Endothelial cell of umbilical vein (primary cell): ENCODE measurements at regions not wholly inside any gene's neighbourhood (a gene's known extent, or its start where the extent isn't known, plus 50 kb on each side); places are given as distances from the start of the nearest gene placed in this dataset.
A peak's percentile ranks its signal among the peaks of the same experiment; 100 is the strongest.

ENCODE experiments used
- BruUV-seq: library from RNA; stranded (reverse); fragments of 400-500 nt; replicated peaks from 2 replicates; lab custom pipeline; 2021; lab: Mats Ljungman, UMichigan
- CTCF ChIA-PET: fragments of 300-600, 350-600 bp; sonication (Branson Sonifier 250); formaldehyde crosslinking; loops from one replicate; lab custom pipeline; 2021; ENCODE audit warnings: antibody characterized with exemption, inconsistent platforms; lab: Charles Lee
- POLR2A ChIA-PET: fragments of 300-600, 350-600 bp; sonication (Branson Sonifier 250); formaldehyde crosslinking; loops from one replicate; lab custom pipeline; 2021; ENCODE audit warnings: antibody characterized with exemption, inconsistent platforms; lab: Charles Lee
- DNase-seq: peaks from one replicate; pipeline ENCODE4 v3.0.0-alpha.2; 2011; ENCODE audit warnings: low read depth, low spot score
- FAIRE-seq: peaks from 2 replicates; lab custom pipeline; 2011; peaks lifted over from hg19 to GRCh38; lab: Jason Lieb, UNC
- H2AFZ ChIP-seq: 2 replicates; pipeline ENCODE4 v1.6.0; 2012; ENCODE audit warnings: low read depth, low read length, control low read depth, inconsistent platforms
- H3K27ac ChIP-seq: 2 replicates; pipeline ENCODE4 v1.5.1; 2011; ENCODE audit warnings: low read depth, mild to moderate bottlenecking, control low read depth, low read length, moderate library complexity; ENCODE audit not compliant: insufficient read depth
- H3K27me3 ChIP-seq, 2 experiments: 2 replicates each; pipeline versions ENCODE4 v1.6.0 to v1.6.1; 2011; ENCODE audit warnings: low read length in 2 of 2, mixed read lengths in 1 of 2; ENCODE audit not compliant: control insufficient read depth in 2 of 2, insufficient read depth in 2 of 2
- H3K36me3 ChIP-seq, 2 experiments: 2 replicates in 1 of 2; 3 replicates in 1 of 2; pipeline ENCODE4 v1.5.1; 2011; ENCODE audit warnings: low read length in 2 of 2, mild to moderate bottlenecking in 1 of 2, moderate library complexity in 1 of 2; ENCODE audit not compliant: control insufficient read depth in 2 of 2, insufficient read depth in 2 of 2; ENCODE audit errors: extremely low read depth in 1 of 2
- H3K4me1 ChIP-seq: 3 replicates; pipeline ENCODE4 v1.5.1; 2011; ENCODE audit warnings: mild to moderate bottlenecking, low read length; ENCODE audit not compliant: control insufficient read depth, insufficient read depth; ENCODE audit errors: extremely low read depth
- H3K4me2 ChIP-seq: 2 replicates; pipeline ENCODE4 v1.6.1; 2011; ENCODE audit warnings: low read length, control low read depth, mixed read lengths; ENCODE audit not compliant: insufficient read depth
- H3K4me3 ChIP-seq, 3 experiments: fragments of 200-600 bp in 1 of 3; sonication (generic), shearing (Covaris generic) in 1 of 3; replicated peaks in 1 of 3; 2 replicates each; pipeline ENCODE4 v1.5.1; 2011 to 2016; ENCODE audit warnings: control low read depth in 3 of 3, low read length in 3 of 3, mild to moderate bottlenecking in 2 of 3, inconsistent platforms in 1 of 3, low read depth in 1 of 3, moderate library complexity in 1 of 3; ENCODE audit not compliant: insufficient read depth in 1 of 3
- H3K79me2 ChIP-seq: 2 replicates; pipeline ENCODE4 v1.6.0; 2012; ENCODE audit warnings: low read length, inconsistent platforms; ENCODE audit not compliant: control insufficient read depth, insufficient read depth
- H3K9ac ChIP-seq: replicated peaks from 2 replicates; pipeline ENCODE3; 2011; ENCODE audit warnings: low read length, control low read depth; ENCODE audit not compliant: insufficient read depth; ENCODE audit errors: extremely low read depth
- H3K9me1 ChIP-seq: replicated peaks from 3 replicates; pipeline ENCODE4 v1.6.0; 2011; ENCODE audit warnings: mild to moderate bottlenecking, low read length; ENCODE audit not compliant: control insufficient read depth, insufficient read depth; ENCODE audit errors: extremely low read depth
- H3K9me3 ChIP-seq: replicated peaks from 2 replicates; pipeline ENCODE4 v1.5.1; 2012; ENCODE audit warnings: low read length, inconsistent platforms; ENCODE audit not compliant: control insufficient read depth, insufficient read depth
- H4K20me1 ChIP-seq: replicated peaks from 2 replicates; pipeline ENCODE3; 2011; ENCODE audit warnings: mild to moderate bottlenecking, low read length; ENCODE audit not compliant: control insufficient read depth, insufficient read depth; ENCODE audit errors: extremely low read depth
- CTCF ChIP-seq, 2 donors: IDR thresholded peaks; 1 replicate in 1 of 2; 2 replicates in 1 of 2; pipeline ENCODE4 v1.5.1; 2011; ENCODE audit warnings: low read length in 2 of 2, mild to moderate bottlenecking in 2 of 2, moderate library complexity in 2 of 2, control low read depth in 1 of 2, inconsistent platforms in 1 of 2, low read depth in 1 of 2; ENCODE audit not compliant: insufficient read depth in 1 of 2; ENCODE audit errors: extremely low read depth in 1 of 2
- FOS ChIP-seq: IDR thresholded peaks from 2 replicates; pipeline ENCODE4 v1.6.1; 2011; ENCODE audit warnings: mild to moderate bottlenecking, low read length, moderate library complexity, borderline replicate concordance; ENCODE audit not compliant: insufficient read depth
- GATA2 ChIP-seq: IDR thresholded peaks from 2 replicates; pipeline ENCODE4 v1.7.0; 2011; ENCODE audit warnings: low read depth, mild to moderate bottlenecking, moderate library complexity, mixed read lengths, low read length; ENCODE audit not compliant: insufficient read length, insufficient read depth
- JUN ChIP-seq: IDR thresholded peaks from 2 replicates; pipeline ENCODE4 v1.6.1; 2011; ENCODE audit warnings: borderline replicate concordance, low read depth; ENCODE audit not compliant: insufficient read length, insufficient read depth
- MAX ChIP-seq: IDR thresholded peaks from 2 replicates; pipeline ENCODE4 v1.6.1; 2011; ENCODE audit not compliant: insufficient read depth, insufficient read length
- MYC ChIP-seq: IDR thresholded peaks from one replicate; pipeline ENCODE4 v1.6.1; 2011; ENCODE audit warnings: mild to moderate bottlenecking, low read depth, low read length
- POLR2A ChIP-seq: IDR thresholded peaks from 2 replicates; pipeline ENCODE4 v1.6.1; 2012; ENCODE audit warnings: low read depth, mild to moderate bottlenecking, control low read depth, low read length
- POLR2AphosphoS5 ChIP-seq: IDR thresholded peaks from 2 replicates; pipeline ENCODE4 v1.6.1; 2012; ENCODE audit warnings: low read depth, mild to moderate bottlenecking, control low read depth, low read length, moderate library complexity; ENCODE audit not compliant: insufficient read depth
- dilution Hi-C: fragments of 300-500 bp; cut with MboI; formaldehyde crosslinking; loops from one replicate; pipeline ENCODE4 v1.15.0; 2019; ENCODE audit warnings: low sequenced_read_pairs; ENCODE audit not compliant: extremely low pct_ligation_motif_present
- intact Hi-C: fragments of 100-400 bp; cut with micrococcal nuclease; formaldehyde crosslinking; loops from one replicate; pipeline ENCODE4 v1.10.0; 2022

DNA sequence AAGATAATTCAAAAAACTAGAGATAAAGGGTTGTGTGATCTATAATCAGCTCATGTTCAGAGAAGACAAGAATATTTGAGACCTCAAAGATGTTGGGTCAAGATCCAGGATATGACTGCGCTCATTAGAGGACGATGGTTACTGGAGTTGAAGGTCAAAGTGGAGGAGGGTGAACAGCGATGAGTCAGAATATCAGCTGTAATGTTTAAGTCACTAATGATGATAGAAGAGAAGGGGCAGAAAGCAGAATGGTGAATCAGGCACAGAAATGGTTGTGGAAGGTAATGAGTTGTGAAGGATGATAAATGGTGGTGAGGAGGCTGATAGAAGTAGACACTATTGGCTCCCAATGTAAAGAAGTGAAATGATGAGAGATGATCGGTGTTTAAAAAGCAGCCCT, 540.3 kb downstream of the INHBA start:
- H3K4me1 ChIP-seq = no peaks in the 10 kb centered on the region
- no peaks in the 10 kb centered on the region for H3K9me3 ChIP-seq
- no peak for DNase-seq
- no TSS peak for BruUV-seq
- H3K79me2 ChIP-seq = no peaks in the 10 kb centered on the region
- CTCF ChIA-PET = no interaction called here
- H3K4me3 ChIP-seq = no peak overlapping the region
- TF ChIP-seq CTCF (IDR thresholded peaks at IDR 0.05; ENCODE audit: extremely low read depth in 1 of 2, insufficient read depth in 1 of 2, low read depth in 1 of 2, low read length in 2 of 2) = no peak
- TF ChIP-seq JUN = no peak
- peak; percentile 45 for TF ChIP-seq FOS
- dilution Hi-C loops (no loop called here), intact Hi-C loops (no loop called here)
- no peak overlapping the region for H3K27ac ChIP-seq
- no peaks in the 10 kb centered on the region for H4K20me1 ChIP-seq
- H3K4me2 ChIP-seq = no peak overlapping the region
- H2AFZ ChIP-seq = no peak overlapping the region
- H3K36me3 ChIP-seq = no peaks in the 10 kb centered on the region
- H3K9me1 ChIP-seq = no peaks in the 10 kb centered on the region
- no peak overlapping the region for H3K9ac ChIP-seq
- POLR2A ChIA-PET = no interaction called here
- H3K27me3 ChIP-seq = no peaks in the 10 kb centered on the region
- FAIRE-seq = no peak

GRCh38 chr7:41161041-41161587, 541.8 kb downstream of the INHBA start:
- no peaks in the 10 kb centered on the region for H3K27me3 ChIP-seq
- no peak overlapping the region for H3K9ac ChIP-seq
- H3K4me1 ChIP-seq = no peaks in the 10 kb centered on the region
- H3K36me3 ChIP-seq = no peaks in the 10 kb centered on the region
- no peaks in the 10 kb centered on the region for H4K20me1 ChIP-seq
- dilution Hi-C loops = no loop called here
- FAIRE-seq = no peak
- no peak overlapping the region for H3K4me3 ChIP-seq
- H3K9me3 ChIP-seq = no peaks in the 10 kb centered on the region
- H2AFZ ChIP-seq = no peak overlapping the region
- TF ChIP-seq MYC (no peak), POLR2A (no peak), FOS (no peak), POLR2AphosphoS5 (no peak), GATA2 (no peak), MAX (no peak), JUN (no peak)
- ChIA-PET CTCF (no interaction called here), POLR2A (no interaction called here)
- no peaks in the 10 kb centered on the region for H3K79me2 ChIP-seq
- no peaks in the 10 kb centered on the region for H3K9me1 ChIP-seq
- intact Hi-C loops = no loop called here
- no peak for DNase-seq
- H3K27ac ChIP-seq = no peak overlapping the region
- no peak overlapping the region for H3K4me2 ChIP-seq
- no TSS peak for BruUV-seq
